NCI-H2107 treated with DMSO at 0.1 percent for 48 hours (cell line): ENCODE measurements at regions not wholly inside any gene's neighbourhood (a gene's known extent, or its start where the extent isn't known, plus 50 kb on each side); places are given as distances from the start of the nearest gene placed in this dataset.
"Not testable (repeated sequence)": the region's sequence is repeated elsewhere in the genome, so short reads cannot be mapped to it uniquely, and the experiment has no call there.

Experiments
- DNase-seq: peaks from one replicate; lab custom pipeline; 2025; ENCODE audit not compliant: unreplicated experiment; lab: John Stamatoyannopoulos, UW

GRCh38 chr13:76829572-76830327, 56.5 kb downstream of the KCTD12 start:
- no peak for DNase-seq

DNA sequence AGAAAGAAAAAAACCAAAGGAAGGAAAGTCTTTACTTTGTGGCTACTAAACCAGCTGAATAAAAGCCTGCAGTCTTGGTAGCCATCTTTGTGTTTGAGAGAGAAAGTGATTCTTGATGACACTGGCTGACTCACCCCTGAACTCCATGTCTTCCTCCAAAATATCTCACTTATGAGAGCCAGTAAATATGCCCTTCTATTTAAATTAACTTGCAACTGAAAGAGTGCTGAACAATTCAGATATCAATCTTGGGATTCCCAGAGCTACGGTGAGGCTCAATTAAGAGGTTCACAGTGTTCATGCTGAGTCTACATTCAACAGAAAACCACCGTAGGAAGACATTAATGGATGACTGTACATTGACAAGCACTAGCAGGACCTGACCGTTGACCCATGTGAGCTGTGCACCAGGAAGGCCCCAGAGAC, 57.9 kb downstream of the KCTD12 start:
- DNase-seq: no peak

- DNase-seq: no peak
Observed at GRCh38 chr13:76826527-76826926, 59.7 kb downstream of the KCTD12 start.

- no peak for DNase-seq
Observed at GRCh38 chr13:76825430-76825829, 60.8 kb downstream of the KCTD12 start.

- DNase-seq: no peak
Observed at GRCh38 chr13:76823969-76824368, 62.2 kb downstream of the KCTD12 start.

GRCh38 chr13:76822698-76823267, 63.4 kb downstream of the KCTD12 start:
- no peak for DNase-seq

- not testable (repeated sequence) for DNase-seq
Observed at GRCh38 chr13:76821222-76821621, 65.0 kb downstream of the KCTD12 start.

GRCh38 chr13:76820759-76821158, 65.4 kb downstream of the KCTD12 start:
- no peak for DNase-seq

- no peak for DNase-seq
Observed at GRCh38 chr13:76816394-76816793, 69.8 kb downstream of the KCTD12 start.

GRCh38 chr13:76815344-76815743, 70.9 kb downstream of the KCTD12 start:
- DNase-seq: no peak

- no peak for DNase-seq
Observed at GRCh38 chr13:76813891-76814290, 72.3 kb downstream of the KCTD12 start.

DNA sequence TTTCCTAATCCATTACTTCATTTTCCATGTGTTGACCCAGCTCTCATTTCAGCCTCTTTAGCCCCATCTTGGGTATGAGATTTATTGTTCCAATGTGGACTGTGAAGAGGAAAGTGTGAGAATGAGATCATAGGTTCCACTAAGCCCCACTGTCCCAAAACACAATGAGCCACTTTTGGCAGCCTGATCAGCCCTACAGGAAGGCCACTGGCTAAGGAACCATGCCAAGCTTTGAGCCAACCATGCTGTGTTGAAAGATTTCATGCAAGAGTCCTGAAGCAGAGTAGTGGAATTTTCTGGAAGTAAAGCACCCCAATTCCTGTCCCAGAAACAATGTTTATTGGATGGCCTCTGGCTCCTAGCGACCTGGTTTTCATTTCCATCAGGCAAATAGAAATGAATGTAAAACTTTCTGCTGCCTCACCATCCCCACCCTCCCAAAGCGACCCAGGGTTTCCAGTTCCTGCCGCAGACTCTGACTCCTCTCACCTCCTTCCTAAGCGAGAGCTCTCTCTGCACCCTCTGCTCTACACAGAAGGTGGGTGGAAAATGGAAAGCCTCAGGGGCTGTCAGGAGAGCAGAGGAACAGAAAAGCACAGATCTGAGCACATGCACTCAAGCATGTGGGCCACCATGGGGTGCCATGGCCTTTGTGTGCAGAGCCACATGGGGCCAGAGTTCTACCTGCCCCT, 73.1 kb downstream of the KCTD12 start:
- DNase-seq: no peak

GRCh38 chr13:76812206-76812897, 73.9 kb downstream of the KCTD12 start:
- no peak for DNase-seq

DNA sequence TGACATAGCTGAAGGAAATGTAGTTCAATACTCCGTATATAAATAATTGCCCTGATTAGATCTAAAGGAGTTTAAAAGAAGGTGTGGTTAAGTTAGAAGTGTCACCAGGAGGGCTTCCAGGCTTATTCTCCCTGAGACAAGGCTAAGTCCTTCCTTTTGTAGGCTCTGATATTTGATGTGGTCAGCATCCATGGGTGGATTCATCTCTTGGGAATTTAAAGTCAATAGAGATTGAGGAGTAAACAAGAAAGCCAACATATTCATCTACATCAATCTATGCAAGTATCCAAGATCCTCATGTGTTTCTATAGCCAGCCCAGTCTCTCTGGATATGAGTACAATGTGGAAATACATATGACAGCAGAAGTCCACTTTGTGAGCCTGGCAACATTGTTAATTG, 76.8 kb downstream of the KCTD12 start:
- no peak for DNase-seq

DNA sequence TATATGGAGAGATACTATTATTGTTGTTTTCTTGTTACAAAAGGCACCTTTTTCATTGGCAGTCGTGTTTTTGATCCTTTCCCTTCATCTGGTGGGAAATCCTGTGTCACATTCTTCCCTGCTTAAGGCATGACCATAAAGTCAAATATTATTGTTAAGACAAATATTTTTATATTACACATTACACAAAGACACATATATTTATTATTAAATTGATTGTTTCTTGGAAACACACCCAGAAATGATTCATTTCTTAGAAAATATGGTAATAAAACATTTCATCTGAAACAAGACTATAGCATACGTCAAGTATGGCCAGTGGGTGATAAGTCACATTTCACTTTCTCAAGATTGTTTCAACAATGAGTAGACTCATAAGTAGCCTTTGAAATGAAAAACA, 77.3 kb downstream of the KCTD12 start:
- no peak for DNase-seq

DNA sequence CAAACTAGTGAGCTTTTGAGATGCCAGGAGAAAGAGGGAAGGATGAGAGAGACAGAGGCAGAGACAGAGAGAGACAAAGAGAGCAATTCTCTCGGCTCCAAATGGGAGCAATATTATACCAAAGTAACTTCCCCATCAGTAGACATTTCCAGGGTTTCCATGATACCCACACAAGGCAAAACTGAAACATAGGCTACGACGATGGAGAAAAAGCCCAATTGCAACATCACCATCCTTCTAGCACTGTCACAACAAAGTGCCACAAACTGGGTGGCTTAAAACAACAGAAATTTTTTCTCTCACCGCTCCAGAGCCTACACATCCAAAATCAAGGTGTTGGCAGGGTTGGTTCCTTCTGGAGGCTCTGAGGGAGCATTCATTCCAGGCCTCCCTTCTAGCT, 81.4 kb downstream of the KCTD12 start:
- DNase-seq: no peak

GRCh38 chr13:76803831-76804230, 82.4 kb downstream of the KCTD12 start:
- DNase-seq: no peak

DNA sequence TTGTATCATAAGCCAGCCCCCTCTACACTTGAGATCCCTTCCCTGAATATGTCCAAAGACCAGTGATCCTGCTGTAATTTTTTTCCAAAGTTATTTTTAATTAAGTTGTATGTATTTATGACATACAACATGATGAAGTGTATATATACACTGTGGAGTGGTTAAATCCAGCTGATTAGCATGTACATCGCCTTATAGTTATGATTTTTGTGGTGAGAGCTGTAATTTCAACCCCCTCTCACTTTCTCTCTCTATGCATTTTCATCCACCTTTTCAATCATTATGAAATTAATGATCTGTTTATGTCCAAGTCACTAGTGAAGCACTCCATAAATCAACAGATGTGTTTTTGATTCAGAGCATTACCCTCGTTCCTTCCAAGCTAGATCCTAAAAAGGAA, 85.3 kb downstream of the KCTD12 start:
- no peak for DNase-seq

GRCh38 chr13:76799696-76800095, 86.5 kb downstream of the KCTD12 start:
- DNase-seq: no peak

DNA sequence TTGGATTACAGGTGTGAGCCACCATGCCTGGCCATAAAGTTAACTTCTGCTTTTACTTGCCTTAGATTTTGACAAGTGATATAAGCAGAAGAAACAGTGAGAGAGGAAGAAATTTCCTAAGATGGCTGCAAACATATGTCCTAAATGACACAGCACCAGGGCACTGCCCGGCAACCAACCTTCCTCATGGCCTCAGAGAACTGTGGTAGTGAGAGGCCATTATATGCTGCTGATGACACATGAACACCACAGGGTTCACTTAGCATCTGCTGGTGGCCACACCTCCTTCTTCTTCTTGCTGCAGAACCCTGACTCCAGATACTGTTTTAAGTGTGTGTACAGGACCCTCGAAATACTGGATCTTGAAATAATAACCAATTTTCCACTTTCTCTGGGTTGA, 88.2 kb downstream of the KCTD12 start:
- DNase-seq: no peak

DNA sequence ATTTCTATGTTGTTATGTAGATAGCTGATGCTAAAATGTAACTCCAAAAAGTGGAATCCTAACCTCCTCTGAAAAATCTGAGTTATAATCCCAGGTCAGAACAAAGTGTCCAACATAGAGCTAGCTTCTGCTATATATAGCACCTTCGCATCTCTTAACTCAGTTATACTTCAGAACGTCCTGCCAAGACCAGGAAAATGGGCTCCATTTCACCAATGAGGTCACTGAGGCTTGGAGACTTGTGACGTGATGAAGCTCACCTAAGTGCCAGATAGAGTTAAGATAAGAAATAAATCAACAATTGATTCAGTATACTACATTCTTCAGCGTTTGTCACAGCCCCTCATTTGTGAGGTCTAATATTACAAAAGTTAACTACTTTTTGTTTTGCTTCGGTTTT, 88.8 kb downstream of the KCTD12 start:
- no peak for DNase-seq

- DNase-seq: no peak
Observed at GRCh38 chr13:76796851-76797250, 89.4 kb downstream of the KCTD12 start.
